C4-2B (cell line): ENCODE measurements at regions not wholly inside any gene's neighbourhood (a gene's known extent, or its start where the extent isn't known, plus 50 kb on each side); places are given as distances from the start of the nearest gene placed in this dataset.

Source experiments
- H3K27ac ChIP-seq: fragments of 450-650 bp; 2 replicates; pipeline ENCODE4 v1.5.1; 2017
- CTCF ChIP-seq: fragments of 450-650 bp; conservative IDR thresholded peaks from 2 replicates; pipeline ENCODE4 v1.5.1; 2017; ENCODE audit warnings: mild to moderate bottlenecking
- ZFX ChIP-seq: fragments of 450-650 bp; IDR thresholded peaks from 2 replicates; pipeline ENCODE4 v1.6.1; 2017

DNA sequence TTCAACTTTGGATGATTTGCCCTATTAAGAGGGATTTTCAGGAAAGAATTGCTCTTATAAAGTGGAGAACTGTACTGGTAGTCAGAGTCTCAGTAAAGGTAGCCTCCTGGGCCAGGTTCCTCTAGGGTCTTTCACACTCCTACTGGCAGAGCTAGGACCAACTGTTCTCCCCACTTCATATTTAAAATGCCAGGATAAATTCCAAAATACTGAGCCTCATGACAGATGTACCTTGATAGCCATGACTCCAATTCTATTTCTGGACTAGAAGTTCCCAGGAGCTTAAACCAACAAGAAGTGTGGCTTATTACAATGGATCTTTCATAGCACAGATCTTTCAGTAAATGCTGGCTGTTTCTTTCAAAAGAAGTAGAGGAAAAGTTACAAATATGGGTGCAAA is 126.5 kb downstream of the C12orf75 start:
- H3K27ac ChIP-seq, result no peak overlapping the region
- TF ChIP-seq ZFX, result no peak
- TF ChIP-seq CTCF, result no peak

DNA sequence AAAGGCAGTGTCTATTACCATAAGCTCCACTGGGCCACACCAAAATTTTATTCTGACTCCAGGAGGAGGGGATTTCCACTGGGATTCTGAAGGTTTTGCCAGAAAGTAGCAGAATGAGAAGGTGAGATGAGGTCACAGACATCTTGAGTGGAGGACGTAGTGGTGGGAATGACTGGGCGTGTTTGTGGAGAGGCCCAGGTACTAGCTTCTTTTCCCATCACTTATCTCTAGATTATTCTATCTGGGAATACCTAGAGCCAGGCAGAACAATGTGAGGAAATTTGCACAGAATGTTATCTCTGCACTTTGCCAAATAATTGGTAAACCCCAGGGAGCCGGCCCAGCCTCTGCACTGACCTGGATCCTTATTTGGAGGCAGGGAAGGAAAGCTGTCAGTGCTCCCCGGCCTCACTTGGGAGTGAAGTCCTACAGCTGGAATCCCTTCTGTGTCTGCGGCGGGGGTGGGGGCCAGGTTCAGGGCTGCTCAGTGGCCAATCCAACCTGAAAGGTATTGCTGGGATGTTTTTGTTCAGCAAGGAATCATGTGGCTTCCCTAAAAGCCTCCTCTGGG is 129.4 kb downstream of the C12orf75 start:
- TF ChIP-seq ZFX (no peak), CTCF (no peak)
- H3K27ac ChIP-seq, result no peak overlapping the region

- no peak overlapping the region for H3K27ac ChIP-seq
- TF ChIP-seq CTCF (no peak), ZFX (no peak)
Observed at GRCh38 chr12:105461271-105461943, 130.9 kb downstream of the C12orf75 start.

DNA sequence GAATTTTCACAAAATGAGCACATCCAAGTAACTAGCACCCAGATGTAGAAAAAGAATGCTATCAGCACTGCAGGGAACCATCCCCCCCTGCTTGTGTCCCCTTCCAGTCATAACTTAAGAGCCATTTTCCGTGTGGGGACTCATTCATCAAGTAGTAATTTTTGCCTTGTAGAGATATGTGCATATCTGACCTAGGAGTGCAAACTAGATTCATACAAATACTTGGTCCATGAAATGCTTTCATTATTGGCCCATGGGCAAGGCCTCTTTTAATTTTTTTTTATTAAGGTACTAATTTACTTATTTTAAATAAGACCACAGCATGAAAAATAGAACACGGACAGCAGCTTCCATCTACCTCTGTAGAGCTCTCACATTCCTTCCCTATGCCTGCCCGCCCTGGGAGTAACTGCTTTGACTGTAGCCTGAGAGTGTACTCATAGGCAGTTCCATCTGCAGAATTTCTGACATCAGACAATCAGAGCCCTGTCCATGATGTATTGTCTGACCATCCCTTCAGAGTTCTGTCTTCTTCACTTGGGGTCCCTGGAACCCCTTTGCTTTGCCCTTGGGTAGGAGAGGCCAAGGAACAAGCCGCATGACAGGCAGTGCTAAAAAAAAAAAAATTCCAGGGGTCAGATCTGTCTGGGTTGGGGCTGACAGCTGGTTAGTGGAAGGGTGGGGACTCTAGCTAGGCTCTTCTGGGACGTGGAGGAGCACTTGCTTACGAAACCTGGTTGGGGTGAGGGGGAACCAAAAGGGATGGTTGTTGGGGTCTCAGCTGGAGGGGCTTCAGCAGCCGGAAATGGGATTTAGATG is 131.7 kb downstream of the C12orf75 start:
- TF ChIP-seq ZFX, result no peak
- no peak for TF ChIP-seq CTCF
- H3K27ac ChIP-seq, result no peak overlapping the region

DNA sequence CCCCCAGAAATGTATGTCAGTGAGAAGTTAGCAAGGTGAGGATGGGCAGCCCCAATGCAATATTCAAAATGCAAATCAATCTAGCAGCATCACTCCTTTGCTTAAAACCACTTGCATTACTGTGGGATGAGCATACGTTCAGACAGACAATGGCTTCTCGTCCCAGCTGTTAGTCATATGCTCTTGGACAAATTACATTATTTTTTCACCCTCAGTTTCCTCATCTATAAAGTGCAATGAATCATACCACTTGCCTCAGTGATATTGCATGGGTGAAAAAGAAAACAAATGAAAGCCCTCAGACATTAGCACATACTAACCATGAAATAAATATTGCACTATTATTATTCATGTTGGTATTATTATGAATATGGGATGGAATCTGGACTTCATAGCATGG is 132.3 kb downstream of the C12orf75 start:
- no peak overlapping the region for H3K27ac ChIP-seq

GRCh38 chr12:105464406-105464805 is 133.9 kb downstream of the C12orf75 start:
- TF ChIP-seq ZFX, result no peak
- no peak for TF ChIP-seq CTCF
- H3K27ac ChIP-seq, result no peak overlapping the region

More for the DNA sequence above, 132.3 kb downstream of the C12orf75 start:
- TF ChIP-seq ZFX (no peak), CTCF (no peak)
